Liver (tissue), 3 donors: ENCODE measurements at regions not wholly inside any gene's neighbourhood (a gene's known extent, or its start where the extent isn't known, plus 50 kb on each side); places are given as distances from the start of the nearest gene placed in this dataset.

Experiments
- FOXA1 ChIP-seq: IDR thresholded peaks from 2 replicates; pipeline ENCODE4 v1.6.1; 2016; ENCODE audit warnings: antibody characterized with exemption
- SP1 ChIP-seq: IDR thresholded peaks from 2 replicates; pipeline ENCODE4 v1.6.1; 2018; ENCODE audit warnings: antibody characterized with exemption, mild to moderate bottlenecking
- YY1 ChIP-seq: IDR thresholded peaks from 2 replicates; pipeline ENCODE4 v1.6.1; 2016; ENCODE audit warnings: antibody characterized with exemption, mild to moderate bottlenecking
- TF ChIP-seq, protein P1 (sequence below): fragments of 150-350 bp; IDR thresholded peaks from 2 replicates; pipeline ENCODE4 v1.5.1; 2017; ENCODE audit warnings: improper control_type of control experiment, low read depth, low read length; ENCODE audit not compliant: missing input control
- TF ChIP-seq, protein P2 (sequence below): IDR thresholded peaks from 2 replicates; pipeline ENCODE4 v1.6.1; 2016; ENCODE audit warnings: antibody characterized with exemption, mild to moderate bottlenecking
- TF ChIP-seq, protein P3 (sequence below): IDR thresholded peaks from 2 replicates; pipeline ENCODE4 v1.6.1; 2016; ENCODE audit warnings: antibody characterized with exemption
- TF ChIP-seq, protein P4 (sequence below): IDR thresholded peaks from 2 replicates; pipeline ENCODE4 v1.6.1; 2016; ENCODE audit warnings: antibody characterized with exemption
- donor health status: healthy.
- donor health status: healthy.

DNA sequence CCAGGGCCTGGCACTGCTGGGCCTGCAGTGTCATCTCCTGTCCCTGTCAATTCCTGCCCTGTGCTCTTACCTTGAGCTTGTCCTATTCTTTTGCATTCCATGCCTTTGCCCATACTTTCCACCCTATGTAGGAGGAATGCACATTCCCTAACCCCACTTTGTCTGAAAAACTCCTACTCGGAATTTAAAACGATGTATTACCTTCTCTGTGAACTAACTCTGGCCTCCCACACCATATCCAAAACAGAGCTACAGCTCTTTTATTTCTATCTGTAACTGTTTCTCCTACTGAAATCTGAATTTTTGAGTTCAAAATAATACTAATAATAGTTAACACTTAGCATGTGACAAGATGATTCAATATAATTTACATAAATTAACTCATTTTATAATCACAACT lies 353.7 kb downstream of the FRK start:
- TF ChIP-seq, protein P1, sequence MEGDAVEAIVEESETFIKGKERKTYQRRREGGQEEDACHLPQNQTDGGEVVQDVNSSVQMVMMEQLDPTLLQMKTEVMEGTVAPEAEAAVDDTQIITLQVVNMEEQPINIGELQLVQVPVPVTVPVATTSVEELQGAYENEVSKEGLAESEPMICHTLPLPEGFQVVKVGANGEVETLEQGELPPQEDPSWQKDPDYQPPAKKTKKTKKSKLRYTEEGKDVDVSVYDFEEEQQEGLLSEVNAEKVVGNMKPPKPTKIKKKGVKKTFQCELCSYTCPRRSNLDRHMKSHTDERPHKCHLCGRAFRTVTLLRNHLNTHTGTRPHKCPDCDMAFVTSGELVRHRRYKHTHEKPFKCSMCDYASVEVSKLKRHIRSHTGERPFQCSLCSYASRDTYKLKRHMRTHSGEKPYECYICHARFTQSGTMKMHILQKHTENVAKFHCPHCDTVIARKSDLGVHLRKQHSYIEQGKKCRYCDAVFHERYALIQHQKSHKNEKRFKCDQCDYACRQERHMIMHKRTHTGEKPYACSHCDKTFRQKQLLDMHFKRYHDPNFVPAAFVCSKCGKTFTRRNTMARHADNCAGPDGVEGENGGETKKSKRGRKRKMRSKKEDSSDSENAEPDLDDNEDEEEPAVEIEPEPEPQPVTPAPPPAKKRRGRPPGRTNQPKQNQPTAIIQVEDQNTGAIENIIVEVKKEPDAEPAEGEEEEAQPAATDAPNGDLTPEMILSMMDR, result no peak
- TF ChIP-seq SP1 (no peak), FOXA1 (no peak), YY1 (no peak)
- TF ChIP-seq, protein P2, sequence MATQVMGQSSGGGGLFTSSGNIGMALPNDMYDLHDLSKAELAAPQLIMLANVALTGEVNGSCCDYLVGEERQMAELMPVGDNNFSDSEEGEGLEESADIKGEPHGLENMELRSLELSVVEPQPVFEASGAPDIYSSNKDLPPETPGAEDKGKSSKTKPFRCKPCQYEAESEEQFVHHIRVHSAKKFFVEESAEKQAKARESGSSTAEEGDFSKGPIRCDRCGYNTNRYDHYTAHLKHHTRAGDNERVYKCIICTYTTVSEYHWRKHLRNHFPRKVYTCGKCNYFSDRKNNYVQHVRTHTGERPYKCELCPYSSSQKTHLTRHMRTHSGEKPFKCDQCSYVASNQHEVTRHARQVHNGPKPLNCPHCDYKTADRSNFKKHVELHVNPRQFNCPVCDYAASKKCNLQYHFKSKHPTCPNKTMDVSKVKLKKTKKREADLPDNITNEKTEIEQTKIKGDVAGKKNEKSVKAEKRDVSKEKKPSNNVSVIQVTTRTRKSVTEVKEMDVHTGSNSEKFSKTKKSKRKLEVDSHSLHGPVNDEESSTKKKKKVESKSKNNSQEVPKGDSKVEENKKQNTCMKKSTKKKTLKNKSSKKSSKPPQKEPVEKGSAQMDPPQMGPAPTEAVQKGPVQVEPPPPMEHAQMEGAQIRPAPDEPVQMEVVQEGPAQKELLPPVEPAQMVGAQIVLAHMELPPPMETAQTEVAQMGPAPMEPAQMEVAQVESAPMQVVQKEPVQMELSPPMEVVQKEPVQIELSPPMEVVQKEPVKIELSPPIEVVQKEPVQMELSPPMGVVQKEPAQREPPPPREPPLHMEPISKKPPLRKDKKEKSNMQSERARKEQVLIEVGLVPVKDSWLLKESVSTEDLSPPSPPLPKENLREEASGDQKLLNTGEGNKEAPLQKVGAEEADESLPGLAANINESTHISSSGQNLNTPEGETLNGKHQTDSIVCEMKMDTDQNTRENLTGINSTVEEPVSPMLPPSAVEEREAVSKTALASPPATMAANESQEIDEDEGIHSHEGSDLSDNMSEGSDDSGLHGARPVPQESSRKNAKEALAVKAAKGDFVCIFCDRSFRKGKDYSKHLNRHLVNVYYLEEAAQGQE, result no peak
- TF ChIP-seq, protein P3, sequence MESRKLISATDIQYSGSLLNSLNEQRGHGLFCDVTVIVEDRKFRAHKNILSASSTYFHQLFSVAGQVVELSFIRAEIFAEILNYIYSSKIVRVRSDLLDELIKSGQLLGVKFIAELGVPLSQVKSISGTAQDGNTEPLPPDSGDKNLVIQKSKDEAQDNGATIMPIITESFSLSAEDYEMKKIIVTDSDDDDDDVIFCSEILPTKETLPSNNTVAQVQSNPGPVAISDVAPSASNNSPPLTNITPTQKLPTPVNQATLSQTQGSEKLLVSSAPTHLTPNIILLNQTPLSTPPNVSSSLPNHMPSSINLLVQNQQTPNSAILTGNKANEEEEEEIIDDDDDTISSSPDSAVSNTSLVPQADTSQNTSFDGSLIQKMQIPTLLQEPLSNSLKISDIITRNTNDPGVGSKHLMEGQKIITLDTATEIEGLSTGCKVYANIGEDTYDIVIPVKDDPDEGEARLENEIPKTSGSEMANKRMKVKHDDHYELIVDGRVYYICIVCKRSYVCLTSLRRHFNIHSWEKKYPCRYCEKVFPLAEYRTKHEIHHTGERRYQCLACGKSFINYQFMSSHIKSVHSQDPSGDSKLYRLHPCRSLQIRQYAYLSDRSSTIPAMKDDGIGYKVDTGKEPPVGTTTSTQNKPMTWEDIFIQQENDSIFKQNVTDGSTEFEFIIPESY, result no peak
- TF ChIP-seq, protein P4, sequence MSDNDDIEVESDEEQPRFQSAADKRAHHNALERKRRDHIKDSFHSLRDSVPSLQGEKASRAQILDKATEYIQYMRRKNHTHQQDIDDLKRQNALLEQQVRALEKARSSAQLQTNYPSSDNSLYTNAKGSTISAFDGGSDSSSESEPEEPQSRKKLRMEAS, result no peak
